ENCODE measurements at regions not wholly inside any gene's neighbourhood (a gene's known extent, or its start where the extent isn't known, plus 50 kb on each side); places are given as distances from the start of the nearest gene placed in this dataset.

GRCh38 chr22:47486569-47487312 is 724.3 kb downstream of the TBC1D22A start:
- no peak overlapping the region for H3K4me3 ChIP-seq (ENCODE audit: low read length in 2 of 2)
- H3K27ac ChIP-seq (ENCODE audit: low read length) = no peak overlapping the region
- H3K36me3 ChIP-seq (ENCODE audit: control insufficient read depth in 2 of 2, insufficient read depth in 2 of 2, low read length in 2 of 2) = no peaks in the 10 kb centered on the region
- no peaks in the 10 kb centered on the region for H3K4me1 ChIP-seq (ENCODE audit: control insufficient read depth, insufficient read depth, low read length)
- no peak overlapping the region for H3K9ac ChIP-seq (ENCODE audit: low read length in 2 of 2)
- peaks cover 2 to 3% of the 10 kb centered on the region in 2 donors for H3K27me3 ChIP-seq (ENCODE audit: control insufficient read depth in 1 of 2, insufficient read depth in 2 of 2, low read length in 2 of 2)
- no peaks in the 10 kb centered on the region for H3K9me3 ChIP-seq (ENCODE audit: control insufficient read depth in 2 of 2, low read length in 2 of 2)

GRCh38 chr22:47484960-47485569 is 722.6 kb downstream of the TBC1D22A start:
- H3K4me3 ChIP-seq (ENCODE audit: low read length in 2 of 2) = no peak overlapping the region
- H3K27me3 ChIP-seq (ENCODE audit: control insufficient read depth in 1 of 2, insufficient read depth in 2 of 2, low read length in 2 of 2) = peaks cover 2 to 3% of the 10 kb centered on the region in 2 donors
- H3K36me3 ChIP-seq (ENCODE audit: control insufficient read depth in 2 of 2, insufficient read depth in 2 of 2, low read length in 2 of 2) = no peaks in the 10 kb centered on the region
- H3K27ac ChIP-seq (ENCODE audit: low read length) = no peak overlapping the region
- H3K9ac ChIP-seq (ENCODE audit: low read length in 2 of 2) = no peak overlapping the region
- no peaks in the 10 kb centered on the region for H3K9me3 ChIP-seq (ENCODE audit: control insufficient read depth in 2 of 2, low read length in 2 of 2)
- no peaks in the 10 kb centered on the region for H3K4me1 ChIP-seq (ENCODE audit: control insufficient read depth, insufficient read depth, low read length)

- no peaks in the 10 kb centered on the region for H3K4me1 ChIP-seq (ENCODE audit: control insufficient read depth, insufficient read depth, low read length)
- no peak overlapping the region for H3K4me3 ChIP-seq (ENCODE audit: low read length in 2 of 2)
- no peaks in the 10 kb centered on the region for H3K9me3 ChIP-seq (ENCODE audit: control insufficient read depth in 2 of 2, low read length in 2 of 2)
- no peaks in the 10 kb centered on the region for H3K27me3 ChIP-seq (ENCODE audit: control insufficient read depth in 1 of 2, insufficient read depth in 2 of 2, low read length in 2 of 2)
- H3K27ac ChIP-seq (ENCODE audit: low read length) = no peak overlapping the region
- H3K36me3 ChIP-seq (ENCODE audit: control insufficient read depth in 2 of 2, insufficient read depth in 2 of 2, low read length in 2 of 2) = no peaks in the 10 kb centered on the region
- no peak overlapping the region for H3K9ac ChIP-seq (ENCODE audit: low read length in 2 of 2)
These were observed 713.8 kb downstream of the TBC1D22A start for GRCh38 chr22:47476231-47476630.

- H3K36me3 ChIP-seq (ENCODE audit: control insufficient read depth in 2 of 2, insufficient read depth in 2 of 2, low read length in 2 of 2) = no peaks in the 10 kb centered on the region
- no peaks in the 10 kb centered on the region for H3K9me3 ChIP-seq (ENCODE audit: control insufficient read depth in 2 of 2, low read length in 2 of 2)
- no peak overlapping the region for H3K4me3 ChIP-seq (ENCODE audit: low read length in 2 of 2)
- no peaks in the 10 kb centered on the region for H3K27me3 ChIP-seq (ENCODE audit: control insufficient read depth in 1 of 2, insufficient read depth in 2 of 2, low read length in 2 of 2)
- no peak overlapping the region for H3K9ac ChIP-seq (ENCODE audit: low read length in 2 of 2)
- no peaks in the 10 kb centered on the region for H3K4me1 ChIP-seq (ENCODE audit: control insufficient read depth, insufficient read depth, low read length)
- H3K27ac ChIP-seq (ENCODE audit: low read length) = no peak overlapping the region
These were observed 712.4 kb downstream of the TBC1D22A start for GRCh38 chr22:47474895-47475294.

GRCh38 chr22:47474464-47474863 is 712.0 kb downstream of the TBC1D22A start:
- H3K4me1 ChIP-seq (ENCODE audit: control insufficient read depth, insufficient read depth, low read length) = no peaks in the 10 kb centered on the region
- H3K27me3 ChIP-seq (ENCODE audit: control insufficient read depth in 1 of 2, insufficient read depth in 2 of 2, low read length in 2 of 2) = no peaks in the 10 kb centered on the region
- H3K27ac ChIP-seq (ENCODE audit: low read length) = no peak overlapping the region
- no peaks in the 10 kb centered on the region for H3K9me3 ChIP-seq (ENCODE audit: control insufficient read depth in 2 of 2, low read length in 2 of 2)
- H3K4me3 ChIP-seq (ENCODE audit: low read length in 2 of 2) = no peak overlapping the region
- no peak overlapping the region for H3K9ac ChIP-seq (ENCODE audit: low read length in 2 of 2)
- H3K36me3 ChIP-seq (ENCODE audit: control insufficient read depth in 2 of 2, insufficient read depth in 2 of 2, low read length in 2 of 2) = no peaks in the 10 kb centered on the region

- Histone ChIP-seq H3K27me3 (ENCODE audit: control insufficient read depth in 1 of 2, insufficient read depth in 2 of 2, low read length in 2 of 2) (no peaks in the 10 kb centered on the region), H3K9me3 (ENCODE audit: control insufficient read depth in 2 of 2, low read length in 2 of 2) (no peaks in the 10 kb centered on the region), H3K36me3 (ENCODE audit: control insufficient read depth in 2 of 2, insufficient read depth in 2 of 2, low read length in 2 of 2) (no peaks in the 10 kb centered on the region), H3K4me1 (ENCODE audit: control insufficient read depth, insufficient read depth, low read length) (no peaks in the 10 kb centered on the region), H3K27ac (ENCODE audit: low read length) (no peak overlapping the region), H3K9ac (ENCODE audit: low read length in 2 of 2) (no peak overlapping the region), H3K4me3 (ENCODE audit: low read length in 2 of 2) (no peak overlapping the region)
These were observed 710.2 kb downstream of the TBC1D22A start for GRCh38 chr22:47472636-47473035.

- Histone ChIP-seq H3K4me3 (ENCODE audit: low read length in 2 of 2) (no peak overlapping the region), H3K4me1 (ENCODE audit: control insufficient read depth, insufficient read depth, low read length) (no peaks in the 10 kb centered on the region), H3K36me3 (ENCODE audit: control insufficient read depth in 2 of 2, insufficient read depth in 2 of 2, low read length in 2 of 2) (no peaks in the 10 kb centered on the region), H3K27me3 (ENCODE audit: control insufficient read depth in 1 of 2, insufficient read depth in 2 of 2, low read length in 2 of 2) (no peaks in the 10 kb centered on the region), H3K9ac (ENCODE audit: low read length in 2 of 2) (no peak overlapping the region), H3K27ac (ENCODE audit: low read length) (no peak overlapping the region), H3K9me3 (ENCODE audit: control insufficient read depth in 2 of 2, low read length in 2 of 2) (peaks cover 3 to 8% of the 10 kb centered on the region in 2 donors)
These were observed 709.0 kb downstream of the TBC1D22A start for GRCh38 chr22:47471406-47471805.

- H3K4me3 ChIP-seq (ENCODE audit: low read length in 2 of 2) = no peak overlapping the region
- peaks cover 7 to 15% of the 10 kb centered on the region in 2 donors for H3K9me3 ChIP-seq (ENCODE audit: control insufficient read depth in 2 of 2, low read length in 2 of 2)
- H3K27me3 ChIP-seq (ENCODE audit: control insufficient read depth in 1 of 2, insufficient read depth in 2 of 2, low read length in 2 of 2) = peaks cover 3 to 5% of the 10 kb centered on the region in 2 donors
- no peak overlapping the region for H3K9ac ChIP-seq (ENCODE audit: low read length in 2 of 2)
- no peaks in the 10 kb centered on the region for H3K36me3 ChIP-seq (ENCODE audit: control insufficient read depth in 2 of 2, insufficient read depth in 2 of 2, low read length in 2 of 2)
- no peak overlapping the region for H3K27ac ChIP-seq (ENCODE audit: low read length)
- H3K4me1 ChIP-seq (ENCODE audit: control insufficient read depth, insufficient read depth, low read length) = no peaks in the 10 kb centered on the region
These were observed 703.4 kb downstream of the TBC1D22A start for GRCh38 chr22:47465809-47466208.

- no peak overlapping the region for H3K9ac ChIP-seq (ENCODE audit: low read length in 2 of 2)
- no peaks in the 10 kb centered on the region for H3K36me3 ChIP-seq (ENCODE audit: control insufficient read depth in 2 of 2, insufficient read depth in 2 of 2, low read length in 2 of 2)
- no peaks in the 10 kb centered on the region for H3K4me1 ChIP-seq (ENCODE audit: control insufficient read depth, insufficient read depth, low read length)
- no peak overlapping the region for H3K4me3 ChIP-seq (ENCODE audit: low read length in 2 of 2)
- peaks cover 3 to 5% of the 10 kb centered on the region in 2 donors for H3K27me3 ChIP-seq (ENCODE audit: control insufficient read depth in 1 of 2, insufficient read depth in 2 of 2, low read length in 2 of 2)
- no peak overlapping the region for H3K27ac ChIP-seq (ENCODE audit: low read length)
- peaks cover 7 to 15% of the 10 kb centered on the region in 2 donors for H3K9me3 ChIP-seq (ENCODE audit: control insufficient read depth in 2 of 2, low read length in 2 of 2)
These were observed 702.8 kb downstream of the TBC1D22A start for GRCh38 chr22:47465222-47465621.

GRCh38 chr22:47463220-47463619 is 700.8 kb downstream of the TBC1D22A start:
- no peak overlapping the region for H3K4me3 ChIP-seq (ENCODE audit: low read length in 2 of 2)
- H3K9ac ChIP-seq (ENCODE audit: low read length in 2 of 2) = no peak overlapping the region
- H3K36me3 ChIP-seq (ENCODE audit: control insufficient read depth in 2 of 2, insufficient read depth in 2 of 2, low read length in 2 of 2) = no peaks in the 10 kb centered on the region
- peaks cover 3 to 5% of the 10 kb centered on the region in 2 donors for H3K27me3 ChIP-seq (ENCODE audit: control insufficient read depth in 1 of 2, insufficient read depth in 2 of 2, low read length in 2 of 2)
- peaks cover 7 to 15% of the 10 kb centered on the region in 2 donors for H3K9me3 ChIP-seq (ENCODE audit: control insufficient read depth in 2 of 2, low read length in 2 of 2)
- no peaks in the 10 kb centered on the region for H3K4me1 ChIP-seq (ENCODE audit: control insufficient read depth, insufficient read depth, low read length)
- H3K27ac ChIP-seq (ENCODE audit: low read length) = no peak overlapping the region

- Histone ChIP-seq H3K27ac (ENCODE audit: low read length) (no peak overlapping the region), H3K27me3 (ENCODE audit: control insufficient read depth in 1 of 2, insufficient read depth in 2 of 2, low read length in 2 of 2) (peaks cover 3 to 5% of the 10 kb centered on the region in 2 donors), H3K9ac (ENCODE audit: low read length in 2 of 2) (no peak overlapping the region), H3K9me3 (ENCODE audit: control insufficient read depth in 2 of 2, low read length in 2 of 2) (peaks cover 4 to 6% of the 10 kb centered on the region in 2 donors), H3K4me1 (ENCODE audit: control insufficient read depth, insufficient read depth, low read length) (no peaks in the 10 kb centered on the region), H3K36me3 (ENCODE audit: control insufficient read depth in 2 of 2, insufficient read depth in 2 of 2, low read length in 2 of 2) (no peaks in the 10 kb centered on the region), H3K4me3 (ENCODE audit: low read length in 2 of 2) (no peak overlapping the region)
These were observed 698.4 kb downstream of the TBC1D22A start for GRCh38 chr22:47460861-47461260.

Measured in stomach smooth muscle (tissue), 2 donors.